GM21526 (cell line): ENCODE measurements at regions not wholly inside any gene's neighbourhood (a gene's known extent, or its start where the extent isn't known, plus 50 kb on each side); places are given as distances from the start of the nearest gene placed in this dataset.

Source experiments
- ATAC-seq: cut with Tn5 transposase; IDR thresholded peaks from one replicate; pipeline ENCODE4 v1.9.1; 2021; ENCODE audit warnings: moderate library complexity; ENCODE audit not compliant: unreplicated experiment, low FRiP score

- no peak for ATAC-seq
Measured at GRCh38 chr20:41952166-41952565, 334.0 kb upstream of the CHD6 start.

DNA sequence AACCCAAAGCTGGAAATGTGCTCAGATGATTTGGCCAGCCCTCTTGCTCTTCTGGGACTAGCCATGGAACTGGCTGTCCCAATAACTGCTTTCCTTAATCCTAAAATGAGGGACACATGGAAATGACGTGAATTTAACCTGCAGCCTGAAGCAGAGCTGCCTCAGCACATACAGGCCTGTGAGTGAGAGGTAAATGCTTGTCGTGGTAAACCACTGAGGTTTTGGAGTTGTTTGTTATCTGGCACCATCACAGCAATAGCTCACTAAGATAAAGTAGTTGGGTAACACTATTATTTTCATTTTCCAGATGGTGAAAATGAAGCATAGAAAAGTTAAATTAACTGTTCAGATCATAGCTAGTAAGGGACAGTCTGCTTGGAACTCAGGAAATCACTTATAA, 333.4 kb upstream of the CHD6 start:
- ATAC-seq: no peak

DNA sequence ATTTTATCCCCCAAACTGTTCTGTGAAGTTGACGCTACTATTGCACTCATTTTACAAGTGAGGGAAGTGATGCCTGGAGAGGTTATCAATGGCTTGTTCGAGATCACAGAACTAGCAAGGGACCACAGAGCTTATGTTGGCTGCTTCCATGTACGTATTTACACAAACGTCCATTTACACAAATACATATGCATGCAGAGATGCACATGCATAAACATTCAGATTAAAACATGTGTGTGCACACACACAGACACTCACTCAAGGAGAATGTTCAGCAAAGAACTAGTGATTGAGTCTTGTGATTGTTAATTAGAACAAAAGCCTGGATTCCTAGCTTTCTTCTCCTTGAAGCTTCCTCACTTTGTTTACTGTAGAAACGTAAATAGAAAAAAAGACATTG, 321.5 kb upstream of the CHD6 start:
- ATAC-seq: no peak

- no peak for ATAC-seq
Measured at GRCh38 chr20:41938353-41938752, 320.2 kb upstream of the CHD6 start.

GRCh38 chr20:41935259-41935791, 317.1 kb upstream of the CHD6 start:
- no peak for ATAC-seq

DNA sequence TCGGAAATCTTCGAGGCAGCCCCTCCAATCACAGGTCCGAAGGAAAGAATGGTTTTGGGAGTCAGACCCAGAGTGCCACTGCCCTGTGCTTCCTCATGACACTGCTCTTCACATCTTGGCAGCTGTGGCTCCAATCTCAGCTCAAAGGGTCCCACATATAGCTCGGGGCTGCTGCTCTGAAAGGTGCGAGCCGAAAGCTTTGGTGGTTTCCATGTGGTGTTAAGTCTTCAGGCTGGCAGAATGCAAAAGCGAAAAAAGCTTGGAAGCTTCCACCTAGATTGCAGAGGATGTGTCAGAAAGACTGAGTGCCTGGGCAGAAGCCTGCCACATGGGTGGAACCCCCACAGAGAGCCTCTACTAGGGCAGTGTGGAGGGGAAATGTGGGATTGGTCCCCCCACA, 314.3 kb upstream of the CHD6 start:
- no peak for ATAC-seq

- no peak for ATAC-seq
Measured at GRCh38 chr20:41927655-41928054, 309.5 kb upstream of the CHD6 start.

DNA sequence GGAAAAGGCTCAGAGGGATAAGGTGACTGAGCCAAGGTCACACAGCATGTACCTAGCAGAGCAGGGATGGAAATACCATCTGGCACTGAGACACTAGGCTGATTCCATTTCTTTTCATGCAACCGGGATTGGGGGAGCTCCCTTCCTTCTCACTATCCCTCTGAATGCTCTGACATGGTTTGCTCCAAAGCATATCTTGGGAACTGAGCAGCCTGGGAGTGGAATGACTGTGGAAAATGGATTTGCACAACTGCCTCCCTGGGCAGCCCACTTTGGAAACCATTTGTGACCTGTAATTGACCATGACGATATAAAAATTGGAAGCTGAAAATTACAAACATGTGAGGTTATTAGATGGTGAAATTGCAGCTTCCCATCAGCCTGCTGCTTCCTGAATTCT, 309.0 kb upstream of the CHD6 start:
- ATAC-seq: no peak

GRCh38 chr20:41925476-41925875, 307.3 kb upstream of the CHD6 start:
- no peak for ATAC-seq

DNA sequence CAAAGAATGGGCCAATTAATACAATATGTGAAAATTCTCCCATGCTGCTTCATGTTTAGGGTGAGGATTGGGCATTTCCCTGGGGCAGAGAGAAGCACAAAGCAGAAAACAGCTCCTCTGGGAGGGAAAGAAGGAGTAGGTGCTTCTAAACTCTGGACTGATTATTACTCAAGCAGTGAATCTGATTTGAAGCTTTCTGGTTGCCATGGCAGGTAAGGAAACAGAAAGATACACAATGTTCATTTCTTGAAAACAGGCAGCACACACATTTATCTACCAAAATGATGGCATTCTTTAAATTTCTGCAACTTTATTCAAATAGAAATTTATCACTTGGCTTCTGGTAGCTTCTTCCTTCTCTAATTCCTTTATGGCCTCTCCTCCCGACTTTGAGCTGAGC, 305.4 kb upstream of the CHD6 start:
- no peak for ATAC-seq

DNA sequence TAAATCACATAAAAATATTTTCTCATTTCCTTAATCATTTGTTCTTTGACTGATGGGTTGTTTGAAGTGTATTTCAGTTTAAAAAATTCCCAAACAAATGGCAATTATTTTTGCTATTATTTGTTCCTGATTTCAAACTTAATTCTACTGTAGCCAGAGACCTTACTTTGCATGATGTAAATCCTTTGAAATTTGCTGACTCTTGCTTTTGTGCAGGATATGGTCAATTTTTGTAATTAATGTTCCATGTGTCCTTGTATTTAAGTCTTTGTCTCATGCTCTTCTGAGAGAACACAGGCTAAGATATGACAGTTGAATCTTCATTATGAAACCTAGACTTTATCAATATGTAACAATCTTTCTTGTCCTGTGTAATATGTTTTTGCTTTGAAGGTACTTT, 295.0 kb upstream of the CHD6 start:
- ATAC-seq: no peak

DNA sequence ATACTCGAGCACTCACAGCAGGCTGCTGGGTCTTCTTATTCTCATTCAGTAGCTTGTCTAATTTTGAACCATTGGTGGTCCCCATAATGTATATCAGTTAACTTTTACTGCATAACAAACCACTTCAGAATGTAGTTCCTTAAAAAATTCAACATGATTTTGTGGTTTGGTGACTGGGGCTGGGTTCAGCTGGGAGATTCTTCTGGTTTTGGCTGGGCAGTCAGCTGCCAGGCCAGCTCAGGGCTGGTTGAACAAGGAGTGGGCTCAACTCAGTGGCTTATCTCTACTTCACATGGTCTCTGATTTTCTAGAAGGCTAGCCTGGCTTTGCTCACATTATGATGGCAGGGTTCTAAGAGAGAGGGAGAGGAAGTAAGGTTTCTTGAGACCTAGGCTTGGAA, 292.4 kb upstream of the CHD6 start:
- ATAC-seq: no peak

DNA sequence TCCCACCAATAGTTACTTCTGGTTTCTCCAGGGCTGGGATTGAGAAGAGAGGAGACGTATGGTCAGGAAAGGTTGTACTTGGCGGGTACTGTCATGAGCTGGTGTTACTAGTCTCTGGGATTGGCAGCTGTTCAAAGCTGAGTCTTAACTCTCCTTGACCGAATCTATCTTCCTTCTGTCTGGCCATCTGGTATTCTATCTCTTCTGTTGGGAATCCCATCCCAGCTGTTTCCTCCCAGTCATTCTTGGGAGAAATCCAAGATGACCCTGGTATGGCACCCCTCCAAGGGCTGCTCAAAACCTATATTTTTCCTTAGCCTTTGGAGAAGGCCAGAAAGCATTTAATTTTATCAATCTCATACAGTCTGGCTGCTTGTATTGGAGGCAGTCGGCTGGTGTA, 287.0 kb upstream of the CHD6 start:
- ATAC-seq: no peak

DNA sequence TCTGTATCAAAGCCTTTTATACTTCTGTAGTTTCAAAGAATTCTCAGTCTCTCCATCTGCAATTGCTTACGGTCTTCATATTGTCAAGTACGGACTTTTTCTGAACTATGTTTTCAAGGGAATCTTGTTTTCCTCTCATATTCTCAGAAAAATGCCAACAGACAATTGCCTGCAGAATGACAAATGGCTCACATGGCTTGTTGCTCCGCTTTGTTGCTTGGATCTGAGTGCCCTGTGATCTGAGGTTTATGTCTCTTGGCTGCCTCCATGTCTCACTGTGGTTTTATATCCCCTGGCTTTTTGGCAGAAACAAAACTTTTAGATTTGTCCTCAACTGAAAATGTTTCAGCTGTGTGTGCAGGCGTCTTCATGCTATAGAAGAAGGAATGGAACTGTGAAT, 285.4 kb upstream of the CHD6 start:
- ATAC-seq: no peak

DNA sequence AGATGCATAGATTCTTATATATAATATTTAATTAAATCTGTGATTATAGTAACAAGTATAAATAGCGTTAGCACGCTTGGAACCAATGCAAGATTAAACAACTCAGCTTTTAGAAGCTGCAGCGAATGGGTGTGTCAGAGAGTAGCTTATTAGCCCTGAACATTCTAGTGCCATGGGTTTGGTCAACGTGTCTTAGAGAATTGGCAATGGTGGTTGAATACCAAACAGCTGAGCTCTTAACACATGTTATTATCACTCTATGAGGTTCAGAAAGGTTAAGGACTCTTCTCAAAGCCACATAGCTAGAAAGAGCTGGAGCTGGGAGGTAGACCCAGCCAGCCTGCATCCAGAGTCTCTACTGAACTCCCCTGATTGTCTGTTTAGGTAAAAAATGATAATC, 284.2 kb upstream of the CHD6 start:
- no peak for ATAC-seq

GRCh38 chr20:41900201-41900691, 282.1 kb upstream of the CHD6 start:
- ATAC-seq: no peak

DNA sequence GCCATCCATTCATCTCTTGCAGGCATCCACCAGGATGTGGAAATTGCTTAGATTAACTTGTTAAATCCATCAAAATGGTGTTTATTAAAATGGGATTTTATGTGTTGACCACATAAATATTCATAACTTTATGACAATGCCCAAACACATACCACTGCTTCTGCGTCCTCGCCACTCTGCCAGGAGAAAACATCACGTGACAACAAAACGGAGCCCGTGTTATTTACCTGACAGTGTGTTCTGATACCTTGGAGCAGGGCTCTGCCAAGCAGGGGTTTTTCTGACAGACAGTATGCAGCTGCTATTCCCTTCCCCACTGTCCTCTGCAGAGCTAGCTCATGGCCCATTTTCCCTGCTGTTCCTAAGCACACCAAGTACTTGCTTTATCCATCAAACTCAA, 279.5 kb upstream of the CHD6 start:
- no peak for ATAC-seq

DNA sequence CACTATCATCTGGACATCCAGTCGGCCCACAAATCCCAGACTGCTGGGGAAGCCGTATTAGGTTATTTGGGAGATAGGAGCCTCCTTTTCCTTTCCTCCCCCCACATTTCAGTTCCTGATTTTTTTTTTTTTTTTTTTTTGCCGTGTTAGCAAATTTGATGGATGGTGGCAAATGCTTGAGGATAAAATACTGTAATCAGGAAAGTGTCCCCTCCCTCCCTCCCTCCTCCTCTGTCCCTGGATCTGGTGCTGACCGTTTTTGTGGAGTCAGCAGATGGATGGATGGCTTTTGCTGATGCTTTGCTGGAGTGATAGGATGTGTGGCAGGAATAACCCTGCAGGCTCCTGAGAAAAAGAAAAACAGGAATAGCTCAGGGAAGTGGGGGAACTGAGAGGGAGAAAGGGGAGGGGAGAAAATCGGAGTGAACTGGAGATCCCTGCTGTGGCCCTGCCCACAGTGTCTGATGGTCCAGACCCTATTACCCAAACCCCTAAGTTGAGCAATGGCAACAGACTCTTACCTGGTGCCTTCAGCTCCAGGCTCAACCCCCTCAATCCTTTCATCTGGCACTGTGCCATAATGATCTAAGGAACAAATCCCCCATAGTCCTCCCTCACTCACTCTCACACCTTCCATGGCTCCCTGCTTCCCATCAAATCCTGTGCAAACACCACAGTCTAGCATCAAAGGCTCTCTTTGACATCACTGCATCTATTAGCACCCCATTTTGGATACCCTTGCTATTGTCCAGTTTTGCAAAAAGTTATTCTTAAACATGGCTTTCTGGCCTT, 277.3 kb upstream of the CHD6 start:
- ATAC-seq: no peak

- no peak for ATAC-seq
Measured at GRCh38 chr20:41894255-41894963, 276.2 kb upstream of the CHD6 start.

DNA sequence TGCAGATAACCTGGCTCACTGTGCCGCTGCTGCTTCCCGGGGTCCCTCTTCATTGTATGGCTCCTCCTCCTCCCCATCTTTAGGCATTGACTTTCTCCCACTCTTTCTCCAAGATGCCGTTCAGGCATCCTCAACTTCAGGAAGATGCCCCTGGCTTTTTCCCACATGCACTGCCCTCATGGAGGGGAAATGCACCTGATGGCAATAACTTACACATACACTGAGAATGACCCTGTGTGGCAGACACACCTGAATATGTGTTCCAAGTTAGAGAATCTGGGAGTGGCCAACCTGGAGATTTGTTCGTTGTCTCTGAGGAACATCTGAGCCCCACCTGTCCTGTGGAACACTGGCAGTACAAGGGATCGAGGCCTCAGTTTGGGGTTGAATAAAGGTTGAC, 273.9 kb upstream of the CHD6 start:
- ATAC-seq: no peak

DNA sequence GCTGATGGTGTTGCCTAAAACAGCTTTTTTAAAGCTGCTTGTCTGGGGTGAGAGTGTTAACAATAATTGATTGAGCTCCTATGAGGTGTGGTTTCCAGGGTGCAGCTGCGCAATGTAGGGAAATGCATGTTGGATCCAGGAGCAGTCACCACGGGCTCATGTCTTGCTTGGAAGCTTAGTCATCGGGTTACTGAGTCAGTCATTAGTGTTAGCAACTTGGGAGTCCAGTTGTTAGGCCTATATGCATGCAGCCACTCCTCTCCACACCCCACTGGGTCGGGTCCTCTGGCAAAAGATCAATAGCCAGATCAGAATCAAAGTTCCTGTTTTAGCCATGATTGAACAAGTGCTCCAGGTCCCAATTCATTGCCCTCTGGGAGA, 271.7 kb upstream of the CHD6 start:
- ATAC-seq: no peak
